Activated T-helper 2 cell treated with anti-CD3 and anti-CD28 coated beads, Interferon-gamma antibody, Interleukin-2, Interleukin-4, amounts not matched to agents 10 μg/mL and 5 μg/mL and 100 μg/mL, durations not matched to agents 14 hours and 24 hours and 36 hours (primary cell): ENCODE measurements at regions not wholly inside any gene's neighbourhood (a gene's known extent, or its start where the extent isn't known, plus 50 kb on each side); places are given as distances from the start of the nearest gene placed in this dataset.

Experiments used
- DNase-seq: peaks from one replicate; pipeline ENCODE4 v3.0.0; 2021; ENCODE audit warnings: low spot score
- H3K27ac Mint-ChIP-seq: one replicate; pipeline ENCODE4 v1.8.0; 2021; ENCODE audit warnings: mixed read lengths
- H3K27me3 Mint-ChIP-seq: one replicate; pipeline ENCODE4 v1.8.0; 2021; ENCODE audit warnings: low read depth, mixed read lengths
- H3K36me3 Mint-ChIP-seq: one replicate; pipeline ENCODE4 v1.8.0; 2021; ENCODE audit warnings: low read depth, mixed read lengths
- H3K4me1 Mint-ChIP-seq: one replicate; pipeline ENCODE4 v1.8.0; 2021; ENCODE audit warnings: low read depth, mixed read lengths
- H3K4me3 Mint-ChIP-seq: one replicate; pipeline ENCODE4 v1.8.0; 2021; ENCODE audit warnings: low read depth, mild to moderate bottlenecking, moderate library complexity, mixed read lengths
- H3K9me3 Mint-ChIP-seq: one replicate; pipeline ENCODE4 v1.8.0; 2021; ENCODE audit warnings: mixed read lengths
- intact Hi-C: fragments of 100-400 bp; cut with micrococcal nuclease; formaldehyde crosslinking; loops from one replicate; pipeline ENCODE4 v1.15.1; 2023

- no peaks in the 10 kb centered on the region for H3K9me3 Mint-ChIP-seq
- H3K4me1 Mint-ChIP-seq = no peaks in the 10 kb centered on the region
- no peak overlapping the region for H3K27ac Mint-ChIP-seq
- no peak for DNase-seq
- no peak overlapping the region for H3K4me3 Mint-ChIP-seq
- peaks cover 8% of the 10 kb centered on the region for H3K27me3 Mint-ChIP-seq
- intact Hi-C loops = no loop called here
- H3K36me3 Mint-ChIP-seq = no peaks in the 10 kb centered on the region
These were observed 112.3 kb upstream of the GADD45A start for GRCh38 chr1:67572594-67573221.

DNA sequence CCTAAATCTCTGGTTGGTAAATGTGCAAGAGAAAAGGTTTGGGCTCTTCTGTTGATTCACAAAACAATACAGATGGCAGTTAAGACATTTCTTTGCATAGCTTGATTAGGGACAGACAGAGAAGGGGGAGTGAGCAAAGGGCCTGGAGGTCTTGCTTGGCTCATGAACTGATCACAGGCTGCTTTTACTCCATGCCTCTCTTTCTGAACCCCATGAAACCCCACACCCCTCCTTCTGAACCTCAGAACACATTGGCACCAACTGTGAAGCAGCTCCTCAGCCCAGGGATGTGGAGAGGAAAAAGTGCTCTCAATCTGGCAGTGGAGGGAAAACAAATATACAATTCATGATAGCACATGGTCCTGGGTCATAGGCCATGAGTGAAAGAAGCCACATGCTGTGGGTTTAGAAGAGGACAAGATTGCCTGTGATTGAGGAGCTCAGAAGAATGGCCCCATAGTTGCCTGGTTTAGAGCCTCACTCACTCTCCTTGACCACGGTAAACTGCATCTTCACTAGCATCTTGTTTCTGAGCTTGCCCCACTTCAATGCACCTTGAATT is 111.6 kb upstream of the GADD45A start:
- no peaks in the 10 kb centered on the region for H3K4me1 Mint-ChIP-seq
- no peak overlapping the region for H3K4me3 Mint-ChIP-seq
- no peak for DNase-seq
- no peaks in the 10 kb centered on the region for H3K9me3 Mint-ChIP-seq
- H3K27ac Mint-ChIP-seq = no peak overlapping the region
- intact Hi-C loops = no loop called here
- peaks cover 5% of the 10 kb centered on the region for H3K27me3 Mint-ChIP-seq
- H3K36me3 Mint-ChIP-seq = no peaks in the 10 kb centered on the region

DNA sequence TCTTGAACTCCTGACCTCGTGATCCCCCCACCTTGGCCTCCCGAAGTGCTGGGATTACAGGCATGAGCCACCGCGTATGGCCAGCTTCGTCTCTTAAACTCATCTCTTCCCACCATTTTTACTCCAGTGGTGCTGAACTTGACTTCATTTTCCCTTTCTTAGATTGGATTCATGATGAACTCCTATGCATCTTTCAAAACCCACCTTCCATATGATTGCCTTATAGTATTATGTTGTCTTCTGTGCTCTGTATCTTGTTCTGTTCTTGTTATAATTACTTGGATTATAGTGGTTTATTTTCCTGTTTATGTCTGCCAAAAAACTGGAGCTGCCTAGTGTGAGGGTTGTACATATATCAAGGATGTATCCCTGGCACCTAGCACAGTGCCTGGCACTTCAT is 110.8 kb upstream of the GADD45A start:
- Mint-ChIP-seq H3K4me1 (no peaks in the 10 kb centered on the region), H3K4me3 (no peak overlapping the region), H3K27me3 (peaks cover 5% of the 10 kb centered on the region), H3K9me3 (no peaks in the 10 kb centered on the region), H3K36me3 (no peaks in the 10 kb centered on the region), H3K27ac (no peak overlapping the region)
- intact Hi-C loops = no loop called here
- no peak for DNase-seq

DNA sequence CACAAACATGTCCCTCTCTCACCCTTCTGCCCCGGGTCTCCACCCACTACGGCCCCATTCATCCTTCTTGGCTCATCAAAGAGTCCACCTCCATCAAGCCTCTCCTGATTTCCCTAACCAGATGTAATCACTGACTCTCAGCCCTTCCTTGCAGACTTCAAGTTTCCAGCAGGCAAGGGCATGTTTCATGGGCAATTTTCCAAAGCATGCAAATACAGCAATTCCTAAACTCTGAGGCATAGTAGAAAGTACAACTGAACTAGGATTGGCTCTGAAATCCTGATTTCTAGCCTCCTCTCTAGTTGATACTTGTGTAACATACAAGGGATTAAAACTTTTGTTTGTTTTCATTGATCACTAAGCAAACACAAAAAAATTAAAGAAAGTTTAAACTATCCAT is 109.1 kb upstream of the GADD45A start:
- Mint-ChIP-seq H3K27me3 (peaks cover 3% of the 10 kb centered on the region), H3K4me1 (no peaks in the 10 kb centered on the region), H3K36me3 (no peaks in the 10 kb centered on the region), H3K4me3 (no peak overlapping the region), H3K9me3 (no peaks in the 10 kb centered on the region), H3K27ac (no peak overlapping the region)
- intact Hi-C loops = no loop called here
- no peak for DNase-seq

- no peaks in the 10 kb centered on the region for H3K4me1 Mint-ChIP-seq
- DNase-seq = no peak
- intact Hi-C loops = no loop called here
- no peaks in the 10 kb centered on the region for H3K9me3 Mint-ChIP-seq
- H3K27ac Mint-ChIP-seq = no peak overlapping the region
- H3K36me3 Mint-ChIP-seq = no peaks in the 10 kb centered on the region
- H3K27me3 Mint-ChIP-seq = peaks cover 3% of the 10 kb centered on the region
- no peak overlapping the region for H3K4me3 Mint-ChIP-seq
These were observed 108.5 kb upstream of the GADD45A start for GRCh38 chr1:67576474-67576873.

- Mint-ChIP-seq H3K9me3 (no peaks in the 10 kb centered on the region), H3K4me1 (no peaks in the 10 kb centered on the region), H3K4me3 (no peak overlapping the region), H3K36me3 (no peaks in the 10 kb centered on the region), H3K27me3 (peaks cover 3% of the 10 kb centered on the region), H3K27ac (no peak overlapping the region)
- intact Hi-C loops = no loop called here
- DNase-seq = no peak
These were observed 107.4 kb upstream of the GADD45A start for GRCh38 chr1:67577646-67578045.

DNA sequence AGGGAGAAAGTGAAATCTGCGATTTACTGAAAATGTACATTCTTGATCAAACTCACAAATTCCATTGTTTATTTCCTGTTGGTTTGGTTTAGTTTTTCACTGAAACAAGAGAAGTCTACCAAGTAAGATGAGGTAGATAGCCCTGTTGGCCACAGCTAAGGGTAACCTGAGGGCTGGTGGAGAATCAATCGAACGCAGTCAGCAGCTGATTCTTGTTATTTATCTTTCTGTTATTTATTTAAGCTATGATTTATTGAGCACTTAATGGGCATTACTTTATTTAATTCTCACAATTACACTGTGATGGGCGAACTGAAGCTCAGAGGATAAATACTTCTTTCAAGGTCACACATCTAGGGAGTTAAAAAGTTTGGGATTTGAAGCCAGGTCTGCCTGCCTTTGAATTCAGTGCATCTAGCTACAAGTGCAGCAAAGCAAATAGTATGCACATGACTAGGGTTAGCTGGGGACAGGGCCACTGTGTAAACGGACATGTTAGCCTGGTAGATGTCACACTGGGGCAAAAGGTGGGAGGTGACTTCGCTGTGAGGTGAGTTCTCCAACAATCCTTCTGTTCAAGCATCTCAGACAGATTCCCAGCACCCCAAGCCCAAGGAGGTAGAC is 106.5 kb upstream of the GADD45A start:
- DNase-seq = no peak
- H3K27me3 Mint-ChIP-seq = peaks cover 2% of the 10 kb centered on the region
- no peaks in the 10 kb centered on the region for H3K36me3 Mint-ChIP-seq
- H3K27ac Mint-ChIP-seq = no peak overlapping the region
- H3K4me3 Mint-ChIP-seq = no peak overlapping the region
- H3K4me1 Mint-ChIP-seq = no peaks in the 10 kb centered on the region
- intact Hi-C loops = no loop called here
- no peaks in the 10 kb centered on the region for H3K9me3 Mint-ChIP-seq

GRCh38 chr1:67579623-67580394 is 105.2 kb upstream of the GADD45A start:
- H3K36me3 Mint-ChIP-seq = no peaks in the 10 kb centered on the region
- intact Hi-C loops = no loop called here
- no peak overlapping the region for H3K27ac Mint-ChIP-seq
- no peaks in the 10 kb centered on the region for H3K9me3 Mint-ChIP-seq
- H3K4me3 Mint-ChIP-seq = no peak overlapping the region
- no peak for DNase-seq
- no peaks in the 10 kb centered on the region for H3K4me1 Mint-ChIP-seq
- H3K27me3 Mint-ChIP-seq = no peaks in the 10 kb centered on the region

DNA sequence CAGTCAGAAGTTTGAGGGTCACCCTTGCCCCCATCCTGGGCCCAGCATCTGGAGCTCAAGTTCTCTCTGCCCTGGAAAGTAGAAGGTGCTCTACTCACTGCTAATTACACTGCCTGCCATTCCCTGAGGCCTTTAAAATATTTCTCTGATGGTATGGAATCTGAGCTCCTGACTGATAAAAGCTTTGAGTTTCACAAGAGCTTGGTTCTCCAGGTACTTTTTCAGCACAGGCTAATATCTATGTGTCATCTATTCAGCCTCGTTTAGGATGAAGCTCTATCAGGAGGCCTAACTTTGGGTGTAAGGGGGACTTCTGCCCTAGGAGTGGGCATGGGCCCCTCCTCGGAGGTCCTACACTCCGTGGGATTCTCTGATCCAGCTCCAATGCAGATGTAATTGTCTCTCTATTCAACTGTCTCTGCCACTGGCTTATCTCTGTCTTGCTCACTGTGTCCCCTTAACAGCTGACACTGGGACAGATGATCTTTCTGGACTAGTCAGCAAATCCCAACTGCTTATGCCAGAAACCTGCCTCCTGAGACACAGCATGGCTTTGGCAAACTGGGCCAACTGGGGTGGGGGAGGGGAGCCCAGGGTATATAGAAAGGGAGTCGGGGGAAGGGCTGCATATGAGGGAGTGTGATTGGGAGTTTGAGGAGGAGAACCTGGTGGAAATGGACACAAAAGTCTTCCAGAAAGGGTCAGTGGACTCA is 104.2 kb upstream of the GADD45A start:
- H3K4me3 Mint-ChIP-seq = no peak overlapping the region
- no peaks in the 10 kb centered on the region for H3K36me3 Mint-ChIP-seq
- intact Hi-C loops = no loop called here
- H3K9me3 Mint-ChIP-seq = no peaks in the 10 kb centered on the region
- DNase-seq = no peak
- H3K4me1 Mint-ChIP-seq = no peaks in the 10 kb centered on the region
- no peaks in the 10 kb centered on the region for H3K27me3 Mint-ChIP-seq
- H3K27ac Mint-ChIP-seq = no peak overlapping the region

- H3K27ac Mint-ChIP-seq = no peak overlapping the region
- H3K27me3 Mint-ChIP-seq = peaks cover 3% of the 10 kb centered on the region
- intact Hi-C loops = no loop called here
- H3K9me3 Mint-ChIP-seq = no peaks in the 10 kb centered on the region
- H3K4me3 Mint-ChIP-seq = no peak overlapping the region
- DNase-seq = no peak
- no peaks in the 10 kb centered on the region for H3K4me1 Mint-ChIP-seq
- H3K36me3 Mint-ChIP-seq = no peaks in the 10 kb centered on the region
These were observed 102.2 kb upstream of the GADD45A start for GRCh38 chr1:67582625-67583461.

DNA sequence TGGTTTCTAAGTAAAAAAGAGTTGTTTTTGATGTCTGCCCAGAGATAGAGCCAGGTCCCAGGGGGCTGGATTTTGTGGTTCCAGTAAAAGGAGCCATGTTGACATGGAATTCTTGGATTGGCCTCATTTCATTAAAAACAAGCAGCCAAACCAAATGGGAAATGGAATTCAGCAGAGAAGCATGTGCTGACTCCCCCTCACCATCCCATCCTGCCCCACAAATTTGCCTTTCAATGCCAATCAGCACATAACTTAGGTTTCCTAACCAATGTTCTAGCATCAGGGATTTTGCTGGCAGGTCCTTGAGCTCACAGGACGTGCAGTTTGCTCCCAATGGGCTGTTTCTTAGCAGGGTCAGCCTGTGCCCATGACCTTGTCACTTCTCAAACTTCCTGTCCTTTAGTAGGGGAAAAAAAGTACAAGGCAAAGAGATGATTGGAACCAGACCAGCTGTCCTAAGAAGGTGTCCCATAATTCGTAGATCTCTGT is 101.5 kb upstream of the GADD45A start:
- Mint-ChIP-seq H3K36me3 (no peaks in the 10 kb centered on the region), H3K27me3 (peaks cover 5% of the 10 kb centered on the region), H3K4me3 (no peak overlapping the region), H3K27ac (no peak overlapping the region), H3K4me1 (no peaks in the 10 kb centered on the region), H3K9me3 (no peaks in the 10 kb centered on the region)
- DNase-seq = no peak
- intact Hi-C loops = no loop called here

DNA sequence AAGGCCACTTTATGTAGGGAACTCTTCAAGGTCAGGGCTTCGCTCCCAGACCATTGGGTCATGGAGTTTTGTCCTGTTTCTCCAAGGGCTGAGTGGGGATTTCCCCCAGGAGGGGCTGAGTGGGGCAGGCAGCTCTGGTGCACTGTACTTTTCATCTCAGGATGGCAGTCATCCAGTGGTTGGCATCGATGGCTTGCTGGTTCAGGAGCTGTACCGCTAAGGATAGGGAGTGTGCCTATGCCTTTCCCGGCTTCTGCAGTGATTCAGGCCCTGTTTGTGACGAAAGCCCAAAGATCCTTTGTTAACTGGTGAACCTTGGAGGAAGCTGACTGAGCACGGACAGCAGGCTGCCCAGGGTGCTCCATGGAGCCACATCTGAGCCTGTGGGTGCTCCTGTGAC is 100.1 kb upstream of the GADD45A start:
- H3K27me3 Mint-ChIP-seq = peaks cover 7% of the 10 kb centered on the region
- intact Hi-C loops = no loop called here
- no peaks in the 10 kb centered on the region for H3K36me3 Mint-ChIP-seq
- no peaks in the 10 kb centered on the region for H3K9me3 Mint-ChIP-seq
- H3K27ac Mint-ChIP-seq = no peak overlapping the region
- no peak for DNase-seq
- no peak overlapping the region for H3K4me3 Mint-ChIP-seq
- H3K4me1 Mint-ChIP-seq = no peaks in the 10 kb centered on the region
